Gastrocnemius medialis (tissue), 4 donors: ENCODE measurements at regions not wholly inside any gene's neighbourhood (a gene's known extent, or its start where the extent isn't known, plus 50 kb on each side); places are given as distances from the start of the nearest gene placed in this dataset.

Source experiments
- ATAC-seq, 2 donors: fragments of 150-250 bp; one replicate each; pipeline ENCODE4 v1.9.1; 2016
- DNase-seq, 2 donors: peaks; one replicate each; pipeline ENCODE4 v3.0.0-alpha.2; 2019
- H3K27ac ChIP-seq, 4 donors: fragments of 200-600 bp; sonication (generic); 1 replicate in 1 of 4; 2 replicates in 3 of 4; pipeline ENCODE4 v1.5.1; 2016 to 2018; ENCODE audit warnings: mild to moderate bottlenecking in 2 of 4, moderate library complexity in 1 of 4
- H3K27me3 ChIP-seq, 3 donors: fragments of 200-600 bp; sonication (generic) in 2 of 3; 1 replicate in 1 of 3; 2 replicates in 2 of 3; pipeline versions ENCODE4 v1.5.1 to v1.6.0; 2016 to 2019; ENCODE audit warnings: mild to moderate bottlenecking in 1 of 3, moderate library complexity in 1 of 3
- H3K36me3 ChIP-seq, 2 donors: fragments of 200-600 bp; sonication (generic) in 1 of 2; one replicate each; pipeline ENCODE4 v1.5.1; 2017 to 2018
- H3K4me1 ChIP-seq, 2 donors: fragments of 200-600 bp; sonication (generic) in 1 of 2; one replicate each; pipeline ENCODE4 v1.5.1; 2016 to 2017; ENCODE audit warnings: mild to moderate bottlenecking in 2 of 2
- H3K4me3 ChIP-seq, 4 donors: fragments of 200-600 bp; sonication (generic) in 3 of 4; 1 replicate in 1 of 4; 2 replicates in 3 of 4; pipeline ENCODE4 v1.5.1; 2016 to 2019; ENCODE audit warnings: mild to moderate bottlenecking in 2 of 4
- H3K9me3 ChIP-seq, 3 donors: fragments of 200-600 bp; sonication (generic) in 2 of 3; 1 replicate in 1 of 3; 2 replicates in 2 of 3; pipeline ENCODE4 v1.5.1; 2016 to 2019
- POLR2A ChIP-seq, 2 donors: fragments of 450-650 bp; IDR thresholded peaks; one replicate each; pipeline ENCODE4 v1.6.1; 2017; ENCODE audit warnings: antibody characterized with exemption in 2 of 2, mild to moderate bottlenecking in 2 of 2, moderate library complexity in 2 of 2
- in situ Hi-C, 4 donors: fragments of 200-750 bp; cut with MboI; loops; one replicate each; pipeline versions ENCODE4 v1.15.0 to v1.8.0; 2017; ENCODE audit warnings: low sequenced_read_pairs in 4 of 4
- intact Hi-C: fragments of 100-400 bp; cut with DNase I; formaldehyde crosslinking; loops from one replicate; pipeline ENCODE4 v1.15.1; 2023; ENCODE audit warnings: low total_unique reads
- TF ChIP-seq, protein P1 (sequence below), 5 experiments: fragments of 450-650 bp in 3 of 5; fragments of 200-600 bp in 2 of 5; sonication (generic) in 2 of 5; IDR thresholded peaks in 4 of 5; conservative IDR thresholded peaks in 1 of 5; 1 replicate in 4 of 5; 2 replicates in 1 of 5; pipeline ENCODE4 v1.5.1; 2016 to 2019; ENCODE audit warnings: antibody characterized with exemption in 5 of 5, mild to moderate bottlenecking in 3 of 5, moderate library complexity in 3 of 5

DNA sequence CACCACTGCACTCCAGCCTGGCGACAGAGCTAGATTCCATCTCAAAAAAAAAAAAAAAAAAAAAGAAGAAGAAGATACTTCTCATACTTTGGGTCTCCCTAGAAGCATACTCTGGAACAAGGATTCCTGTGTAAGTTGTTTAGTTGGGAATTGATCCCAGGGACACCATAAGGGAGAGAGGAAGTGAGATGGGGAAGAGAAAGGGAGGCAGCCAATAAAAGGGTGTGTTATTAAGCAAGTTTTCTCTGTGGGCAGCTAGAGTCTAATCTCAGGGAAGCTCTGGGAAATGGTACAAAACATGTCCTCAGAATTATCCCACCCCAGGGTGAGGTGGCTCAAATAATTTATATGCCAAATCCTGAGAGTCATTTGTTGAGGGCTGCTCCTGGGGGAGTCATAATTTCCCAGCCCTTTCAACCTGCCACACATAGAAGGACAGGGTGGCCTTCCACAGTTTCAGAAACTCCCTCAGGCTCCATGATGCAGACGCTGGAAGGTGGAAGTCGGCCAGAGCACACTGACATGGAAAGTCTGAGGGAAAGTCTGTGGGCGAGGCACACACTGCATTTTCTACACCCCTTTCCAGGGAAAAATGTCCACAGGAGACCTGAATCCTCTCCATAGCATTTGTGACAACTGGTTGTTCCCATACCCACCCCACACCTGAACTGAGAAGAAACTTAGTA, 86.4 kb upstream of the SLC4A7 start:
- no peaks in the 10 kb centered on the region for H3K9me3 ChIP-seq
- no peak overlapping the region for H3K4me3 ChIP-seq
- TF ChIP-seq POLR2A (IDR thresholded peaks at IDR 0.05) = no peak
- TF ChIP-seq, protein P1, sequence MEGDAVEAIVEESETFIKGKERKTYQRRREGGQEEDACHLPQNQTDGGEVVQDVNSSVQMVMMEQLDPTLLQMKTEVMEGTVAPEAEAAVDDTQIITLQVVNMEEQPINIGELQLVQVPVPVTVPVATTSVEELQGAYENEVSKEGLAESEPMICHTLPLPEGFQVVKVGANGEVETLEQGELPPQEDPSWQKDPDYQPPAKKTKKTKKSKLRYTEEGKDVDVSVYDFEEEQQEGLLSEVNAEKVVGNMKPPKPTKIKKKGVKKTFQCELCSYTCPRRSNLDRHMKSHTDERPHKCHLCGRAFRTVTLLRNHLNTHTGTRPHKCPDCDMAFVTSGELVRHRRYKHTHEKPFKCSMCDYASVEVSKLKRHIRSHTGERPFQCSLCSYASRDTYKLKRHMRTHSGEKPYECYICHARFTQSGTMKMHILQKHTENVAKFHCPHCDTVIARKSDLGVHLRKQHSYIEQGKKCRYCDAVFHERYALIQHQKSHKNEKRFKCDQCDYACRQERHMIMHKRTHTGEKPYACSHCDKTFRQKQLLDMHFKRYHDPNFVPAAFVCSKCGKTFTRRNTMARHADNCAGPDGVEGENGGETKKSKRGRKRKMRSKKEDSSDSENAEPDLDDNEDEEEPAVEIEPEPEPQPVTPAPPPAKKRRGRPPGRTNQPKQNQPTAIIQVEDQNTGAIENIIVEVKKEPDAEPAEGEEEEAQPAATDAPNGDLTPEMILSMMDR (IDR thresholded peaks at IDR 0.05 in 4 of 5, conservative IDR thresholded peaks at IDR 0.05 in 1 of 5) = no peak
- intact Hi-C loops (no loop called here), in situ Hi-C loops (no loop called here)
- ATAC-seq = peak in 1 of 2 donors; percentile 33
- DNase-seq = peak in 1 of 2 donors; percentile 15
- H3K27me3 ChIP-seq = no peaks in the 10 kb centered on the region
- H3K27ac ChIP-seq = peak overlapping the region in 1 of 4 donors; percentile 22
- no peaks in the 10 kb centered on the region for H3K4me1 ChIP-seq
- H3K36me3 ChIP-seq = no peaks in the 10 kb centered on the region

DNA sequence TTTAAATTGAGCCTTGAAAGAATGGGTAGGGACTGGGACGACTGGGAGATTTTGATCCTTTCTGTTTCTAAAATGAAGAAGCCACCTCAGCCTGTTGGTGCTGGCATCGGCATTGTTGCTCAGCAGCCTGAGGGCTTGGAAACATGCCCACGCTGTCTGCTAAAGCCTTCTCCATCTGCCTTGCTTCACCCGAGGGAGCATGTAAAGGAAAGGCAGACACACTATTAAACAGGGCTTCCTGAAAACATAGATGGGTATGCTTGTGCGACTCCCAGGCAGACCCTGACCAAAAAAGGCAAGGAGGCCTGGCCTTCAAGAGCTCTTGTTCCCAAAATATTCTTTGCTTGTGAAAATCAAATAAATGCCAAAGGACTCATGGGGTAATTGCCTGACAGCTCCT, 84.2 kb upstream of the SLC4A7 start:
- in situ Hi-C loops (no loop called here), intact Hi-C loops (no loop called here)
- no peak for ATAC-seq
- TF ChIP-seq, protein P1 (IDR thresholded peaks at IDR 0.05 in 4 of 5, conservative IDR thresholded peaks at IDR 0.05 in 1 of 5) = no peak
- no peak for TF ChIP-seq POLR2A (IDR thresholded peaks at IDR 0.05)
- Histone ChIP-seq H3K4me3 (no peak overlapping the region), H3K27me3 (no peaks in the 10 kb centered on the region), H3K27ac (peak overlapping the region in 1 of 4 donors; percentile 3), H3K36me3 (no peaks in the 10 kb centered on the region), H3K9me3 (no peaks in the 10 kb centered on the region), H3K4me1 (no peaks in the 10 kb centered on the region)
- peak; percentile 5 to 31 for DNase-seq

DNA sequence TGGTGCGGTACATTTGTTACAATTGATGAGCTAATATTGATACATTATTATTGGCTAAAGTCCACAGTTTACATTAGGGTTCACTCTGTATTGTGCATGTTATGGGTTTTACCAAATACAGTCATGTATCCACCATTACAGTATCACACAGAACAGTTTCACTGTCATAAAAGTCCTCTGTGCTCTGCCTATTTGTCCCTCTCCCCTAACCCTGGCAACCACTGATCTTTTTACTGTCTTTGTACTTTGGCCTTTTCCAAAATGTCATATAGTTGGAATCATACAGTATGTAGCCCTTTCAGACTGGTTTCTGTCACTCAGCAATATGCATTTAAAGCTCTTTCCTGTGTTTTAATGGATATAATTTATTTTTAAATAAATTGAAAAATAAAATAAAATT, 83.1 kb upstream of the SLC4A7 start:
- Histone ChIP-seq H3K27ac (no peak overlapping the region), H3K27me3 (no peaks in the 10 kb centered on the region), H3K9me3 (no peaks in the 10 kb centered on the region), H3K4me1 (no peaks in the 10 kb centered on the region), H3K36me3 (no peaks in the 10 kb centered on the region), H3K4me3 (no peak overlapping the region)
- TF ChIP-seq, protein P1 (IDR thresholded peaks at IDR 0.05 in 4 of 5, conservative IDR thresholded peaks at IDR 0.05 in 1 of 5) = no peak
- TF ChIP-seq POLR2A (IDR thresholded peaks at IDR 0.05) = no peak
- ATAC-seq (no peak), DNase-seq (no peak)
- in situ Hi-C loops (no loop called here), intact Hi-C loops (no loop called here)

DNA sequence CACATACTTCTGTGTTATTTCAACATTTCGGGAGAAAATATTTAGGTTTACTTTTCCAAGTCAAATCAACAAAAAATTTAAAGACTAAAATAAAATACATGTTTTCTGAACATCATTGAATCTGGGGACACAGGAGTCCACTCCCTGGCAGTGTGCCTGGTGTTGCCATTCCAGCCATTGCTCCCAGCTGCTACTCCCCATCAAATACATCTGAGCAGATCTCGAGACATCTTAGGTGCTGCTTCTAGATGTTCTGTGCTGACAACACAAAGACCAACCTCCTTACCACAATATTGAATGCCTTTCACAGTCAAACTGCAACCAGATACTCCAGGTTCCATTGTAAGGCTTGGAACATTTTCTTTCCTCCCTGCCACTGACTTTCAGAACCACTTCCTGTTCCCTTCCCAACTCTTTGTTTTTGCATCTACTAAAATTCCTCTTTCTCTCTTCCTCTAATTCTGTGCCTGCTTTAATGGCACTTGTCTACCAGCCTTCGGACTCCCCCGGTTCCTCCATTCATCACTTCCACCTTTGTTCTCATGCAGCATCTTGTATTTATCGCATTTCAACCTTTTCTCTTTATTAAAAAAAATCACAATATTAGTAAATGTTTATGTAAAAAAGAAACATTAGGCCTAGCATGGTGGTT, 81.1 kb upstream of the SLC4A7 start:
- no peak overlapping the region for H3K27ac ChIP-seq
- intact Hi-C loops = no loop called here
- H3K4me1 ChIP-seq = no peaks in the 10 kb centered on the region
- DNase-seq = no peak
- no peak overlapping the region for H3K4me3 ChIP-seq
- in situ Hi-C loops = no loop called here
- no peak for ATAC-seq
- no peaks in the 10 kb centered on the region for H3K9me3 ChIP-seq
- TF ChIP-seq, protein P1 (IDR thresholded peaks at IDR 0.05 in 4 of 5, conservative IDR thresholded peaks at IDR 0.05 in 1 of 5) = no peak
- no peak for TF ChIP-seq POLR2A (IDR thresholded peaks at IDR 0.05)
- H3K27me3 ChIP-seq = no peaks in the 10 kb centered on the region
- H3K36me3 ChIP-seq = no peaks in the 10 kb centered on the region
